HG02678 (cell line): ENCODE measurements at regions not wholly inside any gene's neighbourhood (a gene's known extent, or its start where the extent isn't known, plus 50 kb on each side); places are given as distances from the start of the nearest gene placed in this dataset.

Experiments used
- ATAC-seq: cut with Tn5 transposase; IDR thresholded peaks from one replicate; pipeline ENCODE4 v1.9.1; 2021; ENCODE audit warnings: mild to moderate bottlenecking, moderate library complexity; ENCODE audit not compliant: unreplicated experiment

DNA sequence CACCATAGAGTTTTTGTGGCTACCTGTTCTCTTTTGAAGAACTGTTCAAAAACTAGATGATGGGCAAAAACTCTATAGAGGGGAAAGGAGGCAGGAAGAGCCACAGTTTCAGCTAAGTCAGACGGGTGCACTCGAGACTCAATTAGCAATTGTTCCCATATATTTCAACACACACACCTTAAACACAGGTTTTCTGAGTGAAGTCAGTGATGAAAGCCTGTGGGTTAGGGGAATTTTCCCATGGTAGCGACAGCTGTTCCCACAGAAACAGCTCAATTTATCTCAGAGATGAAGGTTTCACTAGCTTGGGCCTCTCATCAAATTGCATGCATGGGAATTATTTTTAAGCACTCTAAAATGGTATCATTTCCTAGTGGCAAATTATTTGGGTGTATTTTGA is 143.4 kb downstream of the ZIC5 start:
- no peak for ATAC-seq

DNA sequence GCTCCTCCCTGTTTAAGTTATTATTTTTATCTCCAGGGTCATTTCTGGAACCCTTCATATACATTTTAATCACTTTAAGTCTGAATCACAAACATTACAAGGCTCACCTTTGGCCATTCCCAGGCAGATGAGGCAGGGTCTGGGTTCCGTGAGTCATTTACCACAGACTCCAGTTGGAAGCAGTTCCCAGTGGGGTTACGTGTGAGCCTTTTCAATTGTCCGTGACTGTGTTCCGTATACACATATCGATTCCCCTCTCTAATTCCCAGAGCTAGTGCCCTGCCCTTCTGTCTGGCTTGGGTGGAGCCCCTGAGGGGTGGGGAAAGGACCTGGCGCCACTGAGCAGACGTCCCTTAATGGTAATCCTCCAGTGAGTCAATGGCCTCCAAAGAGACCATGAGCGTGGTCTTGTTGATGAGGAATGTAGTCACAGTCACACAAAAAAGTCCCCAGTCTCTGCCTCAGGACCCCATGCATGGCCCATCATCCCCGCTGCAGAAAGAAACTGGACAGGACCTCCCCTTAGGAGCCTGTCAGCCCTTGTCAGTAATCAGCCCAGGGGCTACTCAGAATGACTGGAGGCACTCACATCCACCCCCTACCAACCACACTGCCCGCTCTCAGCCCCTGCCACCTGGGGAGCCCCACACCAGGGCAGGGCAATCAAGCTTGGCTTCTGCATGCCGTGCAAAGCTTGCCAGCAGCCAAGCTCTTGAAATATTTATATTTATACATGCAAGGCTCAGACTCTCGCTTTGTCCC is 144.4 kb downstream of the ZIC5 start:
- no peak for ATAC-seq

DNA sequence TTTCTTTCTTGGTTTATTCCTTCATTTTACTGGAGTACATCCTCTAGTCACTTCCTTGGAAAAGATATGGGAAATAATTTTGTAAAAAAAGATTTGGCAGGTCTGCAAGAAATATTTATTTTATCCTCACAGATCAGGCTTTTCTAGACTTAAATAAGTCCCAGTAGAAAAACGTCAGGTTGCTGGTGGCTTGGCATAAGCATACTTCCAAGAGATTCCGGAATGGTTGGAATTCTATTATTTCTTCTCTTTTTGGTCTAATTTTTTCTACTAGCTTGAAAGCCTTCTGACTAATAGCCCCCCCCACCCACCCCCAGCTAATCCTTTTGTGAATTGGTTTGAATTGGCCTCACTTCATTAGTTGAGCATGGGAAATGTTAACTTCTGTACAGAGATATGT is 147.6 kb downstream of the ZIC5 start:
- no peak for ATAC-seq

DNA sequence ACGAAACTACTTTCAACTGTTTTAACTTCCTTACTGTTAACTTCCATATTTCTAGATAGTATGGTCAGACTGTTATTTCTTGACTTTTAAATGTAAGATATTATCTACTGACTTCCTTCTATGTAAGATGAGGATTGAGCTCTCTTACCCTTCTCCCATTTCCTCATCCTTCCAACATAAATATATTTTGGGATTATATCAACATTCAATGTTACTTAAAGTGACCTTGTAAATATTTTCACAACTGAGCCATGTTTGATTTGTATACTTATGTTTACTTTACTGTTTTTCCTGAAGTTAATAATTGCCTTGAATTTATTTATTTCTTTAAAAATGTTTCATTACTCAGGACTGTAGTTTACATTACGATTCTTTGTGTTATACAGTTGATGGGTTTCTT is 148.7 kb downstream of the ZIC5 start:
- ATAC-seq = no peak

DNA sequence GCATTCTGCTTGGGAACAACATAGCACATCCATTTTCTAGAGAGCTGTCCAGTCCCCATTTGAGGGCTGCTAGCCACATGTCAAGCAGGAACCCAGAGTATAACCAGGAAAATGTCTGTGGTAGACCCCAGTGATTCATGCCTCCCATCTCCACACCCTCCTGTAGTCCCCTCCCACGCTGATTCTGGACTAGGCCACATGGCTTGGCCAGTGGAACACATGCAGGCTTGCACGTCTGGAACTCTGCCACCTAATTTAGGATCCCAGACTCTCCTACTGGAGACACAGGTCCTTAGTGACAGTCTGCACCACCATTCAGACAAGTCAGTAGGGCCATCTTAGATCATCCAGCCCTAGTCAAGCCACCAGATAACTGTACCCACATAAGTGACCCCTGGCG is 149.8 kb downstream of the ZIC5 start:
- ATAC-seq = no peak

- no peak for ATAC-seq
Observed at GRCh38 chr13:99819967-99820366, 151.6 kb downstream of the ZIC5 start.

DNA sequence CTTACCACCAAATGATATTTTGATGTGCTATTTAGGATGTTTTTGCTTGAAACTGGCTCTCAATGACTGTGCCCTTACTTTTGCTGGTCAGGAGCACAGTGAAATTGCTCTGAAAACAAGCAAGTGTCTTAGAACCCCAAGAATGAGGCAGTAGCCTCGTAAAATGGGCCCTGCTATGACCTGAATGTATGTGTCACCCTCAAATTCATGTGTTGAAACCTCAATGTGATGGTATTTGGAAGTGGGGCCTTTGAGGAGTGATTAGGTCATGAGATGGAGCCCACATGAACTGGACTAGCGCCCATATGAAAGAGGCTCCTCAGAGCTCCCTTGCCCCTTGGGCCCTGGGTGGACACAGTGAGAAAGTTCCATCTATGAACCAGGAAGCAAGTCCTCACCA is 155.2 kb downstream of the ZIC5 start:
- ATAC-seq = no peak

GRCh38 chr13:99813336-99814095 is 158.1 kb downstream of the ZIC5 start:
- ATAC-seq = no peak

- no peak for ATAC-seq
Observed at GRCh38 chr13:99812625-99813024, 158.9 kb downstream of the ZIC5 start.

DNA sequence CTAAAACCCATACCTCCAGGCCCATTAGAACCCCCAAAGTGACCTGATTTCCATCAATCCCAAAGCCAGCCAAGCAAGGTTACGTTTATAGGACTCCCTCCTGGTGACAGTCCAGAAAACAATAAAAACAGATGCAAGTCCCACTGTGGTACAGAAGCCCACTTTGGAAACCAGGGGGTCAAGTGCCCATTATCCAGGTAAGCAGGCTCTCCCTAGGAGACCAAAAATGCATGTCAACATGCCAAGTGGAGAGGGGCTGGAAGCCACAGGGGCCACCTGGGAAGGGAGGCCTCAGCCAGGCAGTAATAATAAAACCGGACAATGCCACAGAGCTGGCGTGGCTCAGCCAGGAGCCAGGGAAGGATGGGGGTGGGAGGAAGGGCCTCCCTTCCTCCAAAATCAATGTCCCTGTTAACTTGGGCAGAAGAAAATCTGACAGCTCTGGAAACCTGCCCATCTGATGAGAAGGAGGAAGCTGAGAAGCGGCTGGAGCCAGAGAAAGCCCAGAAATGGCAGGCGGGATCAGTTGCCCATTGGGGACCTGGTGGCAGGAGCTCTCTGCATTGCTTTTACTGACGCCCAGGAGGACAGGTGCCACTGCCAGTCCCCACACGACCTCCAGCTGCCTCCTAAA is 160.4 kb downstream of the ZIC5 start:
- ATAC-seq = no peak

GRCh38 chr13:99809926-99810325 is 161.6 kb downstream of the ZIC5 start:
- no peak for ATAC-seq

DNA sequence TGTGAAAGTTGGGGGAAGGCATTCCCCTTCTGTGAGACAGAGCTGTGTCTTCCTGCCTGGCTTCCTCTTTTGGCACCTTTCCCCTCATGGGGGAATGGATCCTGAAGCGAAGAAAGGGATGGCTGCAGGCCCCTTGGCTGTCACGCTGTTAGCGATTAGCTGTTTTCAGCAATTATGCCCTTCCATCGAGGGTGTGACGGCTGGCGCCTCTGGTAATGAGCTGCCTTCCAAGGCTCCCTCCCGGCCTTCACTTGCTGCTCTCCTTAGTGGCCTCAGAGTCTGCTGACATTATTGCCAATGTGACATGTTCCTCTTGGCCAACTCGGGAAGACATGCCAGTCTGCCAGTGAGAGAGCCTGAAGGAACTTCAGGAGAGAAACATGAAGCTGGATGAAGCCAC is 162.1 kb downstream of the ZIC5 start:
- no peak for ATAC-seq

- ATAC-seq = no peak
Observed at GRCh38 chr13:99808786-99809185, 162.8 kb downstream of the ZIC5 start.

DNA sequence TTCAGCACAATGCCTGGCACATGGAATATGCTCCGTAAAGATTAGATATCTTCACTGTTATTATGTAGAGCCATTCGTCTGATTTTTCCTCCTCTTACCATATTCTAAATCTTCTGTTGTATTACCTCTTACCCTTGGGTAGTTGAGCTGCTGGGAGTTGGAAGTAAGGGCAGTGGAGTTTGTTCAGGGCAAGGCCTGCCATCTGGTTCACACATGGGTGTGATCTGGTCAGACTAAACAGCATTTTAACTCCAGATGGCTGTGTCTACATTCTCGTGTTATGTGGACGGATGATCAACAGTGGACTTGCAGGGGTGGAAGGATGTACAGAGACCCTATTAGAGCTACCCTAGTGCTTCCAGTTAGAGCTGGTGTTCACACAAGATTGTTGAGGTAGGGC is 164.9 kb downstream of the ZIC5 start:
- no peak for ATAC-seq

GRCh38 chr13:99805361-99805760 is 166.2 kb downstream of the ZIC5 start:
- ATAC-seq = no peak

DNA sequence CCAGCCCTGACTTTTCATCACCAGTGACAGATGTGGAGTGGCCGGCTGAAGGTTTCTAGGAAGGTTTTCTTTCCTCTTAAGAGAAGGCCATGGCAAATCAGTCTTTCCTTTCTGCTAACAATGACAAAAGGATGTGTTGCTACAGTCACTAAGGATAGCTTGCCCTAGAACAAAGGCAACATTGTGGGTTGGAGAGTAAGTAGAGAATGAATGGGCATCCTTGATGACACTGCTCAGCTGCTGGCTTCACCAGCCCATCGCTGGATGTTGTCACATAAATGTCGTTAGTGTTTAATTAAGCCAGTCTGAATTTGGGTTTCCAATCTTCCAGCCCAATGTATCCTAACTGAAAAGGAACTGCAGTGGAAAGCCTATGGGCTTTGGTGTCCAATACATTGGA is 168.4 kb downstream of the ZIC5 start:
- ATAC-seq = no peak

DNA sequence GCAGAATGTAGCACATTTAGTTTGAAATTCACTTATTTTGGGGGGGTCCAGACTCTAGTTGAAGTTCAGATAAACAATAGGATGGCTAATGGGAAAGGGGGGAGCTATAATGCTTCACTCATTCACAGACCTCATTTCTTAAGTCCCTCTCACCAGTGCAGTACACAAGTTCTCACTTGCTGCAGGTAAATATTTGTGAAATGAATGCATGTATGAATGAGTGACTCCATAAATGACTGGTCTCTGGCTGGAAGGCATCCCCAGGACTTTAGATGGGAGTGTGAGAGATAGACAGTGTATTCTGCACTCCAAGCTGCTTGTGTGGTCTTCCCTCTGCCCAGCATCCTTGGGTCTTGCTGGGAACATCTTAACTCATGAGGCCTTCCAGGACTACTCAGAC is 169.2 kb downstream of the ZIC5 start:
- no peak for ATAC-seq

DNA sequence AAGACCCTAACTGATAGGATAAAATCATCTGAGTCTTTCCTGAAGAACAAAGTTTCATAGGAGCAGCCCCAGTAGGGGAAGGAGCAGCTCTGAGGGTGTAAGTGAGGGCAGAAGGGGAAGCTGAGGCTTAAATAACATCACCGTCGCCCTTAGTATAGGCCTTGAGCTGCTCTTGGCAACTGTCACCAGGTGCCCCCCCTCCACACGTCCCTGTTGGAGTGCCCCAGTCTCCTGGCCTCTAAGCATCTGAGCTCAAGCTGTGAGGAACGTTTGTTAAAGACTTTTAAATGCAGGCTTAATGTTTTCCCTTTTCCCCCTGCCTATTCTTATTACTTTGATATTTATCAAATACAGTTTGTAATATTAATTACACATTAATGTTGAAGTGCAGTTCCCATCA is 170.6 kb downstream of the ZIC5 start:
- no peak for ATAC-seq

DNA sequence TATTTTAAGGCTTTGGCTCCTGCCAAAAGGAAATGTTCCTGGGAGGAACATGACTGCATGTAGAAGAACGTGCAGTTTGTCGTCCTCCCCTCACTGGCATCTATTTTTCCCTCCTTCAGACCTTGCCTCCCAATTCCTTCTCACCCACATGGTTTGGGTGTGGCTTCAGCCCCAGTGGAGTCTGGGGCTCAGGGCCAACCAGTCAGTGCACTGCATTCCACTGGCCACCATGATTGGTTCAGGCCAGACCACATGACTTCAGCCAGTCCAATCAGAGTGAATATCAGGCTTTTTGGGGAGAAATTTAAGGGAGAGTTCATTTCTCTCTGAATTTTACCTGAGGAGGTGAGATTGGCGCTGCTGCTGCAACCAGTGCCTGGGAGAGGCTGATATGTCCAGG is 171.6 kb downstream of the ZIC5 start:
- no peak for ATAC-seq

DNA sequence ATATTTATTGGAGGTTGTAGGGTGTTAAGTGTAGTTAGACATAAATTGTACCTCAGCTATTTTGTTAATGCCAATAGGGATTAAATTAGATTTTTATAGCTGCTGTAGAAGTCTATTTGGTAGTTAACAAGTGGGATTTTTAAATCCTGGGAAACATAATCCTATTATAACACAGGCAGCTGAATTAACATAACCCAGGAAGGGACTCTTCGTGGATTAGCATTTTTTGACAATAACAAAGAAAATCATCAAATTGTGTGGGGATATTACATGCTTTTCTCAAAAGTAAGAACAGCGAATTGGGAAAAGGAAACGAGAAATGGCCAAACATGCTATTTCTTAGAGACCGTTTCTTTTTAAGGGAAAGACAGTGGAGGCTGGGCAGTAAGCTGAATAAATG is 172.8 kb downstream of the ZIC5 start:
- ATAC-seq = no peak

GRCh38 chr13:99797691-99798090 is 173.9 kb downstream of the ZIC5 start:
- no peak for ATAC-seq

DNA sequence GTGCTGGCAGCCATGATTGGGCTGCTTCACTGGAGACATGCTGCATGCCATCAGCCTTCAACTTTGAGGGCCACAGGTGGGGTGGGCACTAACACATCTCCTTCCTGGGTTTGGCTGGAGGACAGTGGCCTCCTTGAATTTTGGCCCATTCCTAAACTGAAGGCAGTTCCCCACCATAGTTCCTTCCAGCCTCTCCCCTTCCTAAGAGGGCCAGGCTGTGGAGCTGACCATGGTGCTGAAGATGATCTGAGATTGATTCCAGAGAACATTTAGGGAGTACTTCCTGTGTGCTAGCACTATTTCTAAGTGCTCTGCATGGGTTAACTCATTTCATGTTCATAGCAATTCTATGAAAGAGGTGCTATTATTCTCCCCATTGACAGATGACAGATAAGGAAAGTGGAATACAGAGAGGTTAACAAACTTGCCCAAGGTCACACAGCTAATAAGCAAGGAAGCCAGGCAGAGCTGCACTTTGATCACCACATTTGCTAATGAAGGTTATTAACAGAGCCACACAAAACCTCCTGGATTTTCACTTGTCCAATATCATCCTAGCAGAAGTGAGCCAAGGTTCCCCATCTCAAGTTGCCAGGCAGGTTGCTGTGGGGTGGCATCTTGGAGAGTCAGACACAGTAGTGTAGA is 175.3 kb downstream of the ZIC5 start:
- ATAC-seq = no peak
